ENCODE measurements at regions not wholly inside any gene's neighbourhood (a gene's known extent, or its start where the extent isn't known, plus 50 kb on each side); places are given as distances from the start of the nearest gene placed in this dataset.

- H3K27ac Mint-ChIP-seq (ENCODE audit: unreplicated experiment): peak overlapping the region; percentile 85
- TF ChIP-seq EZH2 (IDR thresholded peaks at IDR 0.05; ENCODE audit: insufficient read depth, low read length): no peak
- TF ChIP-seq, protein P1, sequence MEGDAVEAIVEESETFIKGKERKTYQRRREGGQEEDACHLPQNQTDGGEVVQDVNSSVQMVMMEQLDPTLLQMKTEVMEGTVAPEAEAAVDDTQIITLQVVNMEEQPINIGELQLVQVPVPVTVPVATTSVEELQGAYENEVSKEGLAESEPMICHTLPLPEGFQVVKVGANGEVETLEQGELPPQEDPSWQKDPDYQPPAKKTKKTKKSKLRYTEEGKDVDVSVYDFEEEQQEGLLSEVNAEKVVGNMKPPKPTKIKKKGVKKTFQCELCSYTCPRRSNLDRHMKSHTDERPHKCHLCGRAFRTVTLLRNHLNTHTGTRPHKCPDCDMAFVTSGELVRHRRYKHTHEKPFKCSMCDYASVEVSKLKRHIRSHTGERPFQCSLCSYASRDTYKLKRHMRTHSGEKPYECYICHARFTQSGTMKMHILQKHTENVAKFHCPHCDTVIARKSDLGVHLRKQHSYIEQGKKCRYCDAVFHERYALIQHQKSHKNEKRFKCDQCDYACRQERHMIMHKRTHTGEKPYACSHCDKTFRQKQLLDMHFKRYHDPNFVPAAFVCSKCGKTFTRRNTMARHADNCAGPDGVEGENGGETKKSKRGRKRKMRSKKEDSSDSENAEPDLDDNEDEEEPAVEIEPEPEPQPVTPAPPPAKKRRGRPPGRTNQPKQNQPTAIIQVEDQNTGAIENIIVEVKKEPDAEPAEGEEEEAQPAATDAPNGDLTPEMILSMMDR (IDR thresholded peaks at IDR 0.05; ENCODE audit: insufficient read depth, low read depth, low read length): no peak
- Histone ChIP-seq H3K4me3 (ENCODE audit: insufficient read depth, low read depth, low read length) (no peak overlapping the region), H3K4me1 (ENCODE audit: insufficient read depth, low read length) (peaks cover 11% of the 10 kb centered on the region), H3K27ac (ENCODE audit: low read depth, low read length) (peak overlapping the region; percentile 59), H2AFZ (ENCODE audit: low read depth, low read length) (peak overlapping the region; percentile 27), H3K9me3 (ENCODE audit: insufficient read depth, low read depth, low read length) (no peaks in the 10 kb centered on the region), H3K79me2 (ENCODE audit: insufficient read depth, low read length) (no peaks in the 10 kb centered on the region), H4K20me1 (ENCODE audit: insufficient read depth, low read length) (no peaks in the 10 kb centered on the region), H3K36me3 (ENCODE audit: insufficient read depth, low read length) (no peaks in the 10 kb centered on the region), H3K9ac (ENCODE audit: low read length) (no peak overlapping the region), H3K4me2 (ENCODE audit: low read length) (peak overlapping the region; percentile 20), H3K27me3 (ENCODE audit: insufficient read depth, low read length) (no peaks in the 10 kb centered on the region)
- no peaks in the 10 kb centered on the region for H3K27me3 Mint-ChIP-seq (ENCODE audit: low read depth, unreplicated experiment)
- peaks cover 3% of the 10 kb centered on the region for H3K9me3 Mint-ChIP-seq (ENCODE audit: unreplicated experiment)
- peaks cover 16% of the 10 kb centered on the region for H3K4me1 Mint-ChIP-seq (ENCODE audit: low read depth, unreplicated experiment)
- no peaks in the 10 kb centered on the region for H3K36me3 Mint-ChIP-seq (ENCODE audit: low read depth, unreplicated experiment)
- no peak for FAIRE-seq
- peak; percentile 79 for DNase-seq (ENCODE audit: low read depth)
- no peak overlapping the region for H3K4me3 Mint-ChIP-seq (ENCODE audit: unreplicated experiment)
Measured at GRCh38 chr7:20561908-20562307, 53.6 kb upstream of the ABCB5 start.

- H3K9me3 ChIP-seq (ENCODE audit: insufficient read depth, low read depth, low read length): no peaks in the 10 kb centered on the region
Measured at GRCh38 chr7:20562461-20562860, 53.0 kb upstream of the ABCB5 start.

More at GRCh38 chr7:20562461-20562860, 53.0 kb upstream of the ABCB5 start:
- H3K4me2 ChIP-seq (ENCODE audit: low read length): no peak overlapping the region
- no peak overlapping the region for H3K9ac ChIP-seq (ENCODE audit: low read length)
- no peak overlapping the region for H3K4me3 ChIP-seq (ENCODE audit: insufficient read depth, low read depth, low read length)
- H3K4me1 ChIP-seq (ENCODE audit: insufficient read depth, low read length): peaks cover 11% of the 10 kb centered on the region
- no peaks in the 10 kb centered on the region for H3K79me2 ChIP-seq (ENCODE audit: insufficient read depth, low read length)
- peaks cover 12% of the 10 kb centered on the region for H3K4me1 Mint-ChIP-seq (ENCODE audit: low read depth, unreplicated experiment)
- no peak for TF ChIP-seq EZH2 (IDR thresholded peaks at IDR 0.05; ENCODE audit: insufficient read depth, low read length)
- TF ChIP-seq, protein P1 (IDR thresholded peaks at IDR 0.05; ENCODE audit: insufficient read depth, low read depth, low read length): no peak
- H3K27ac ChIP-seq (ENCODE audit: low read depth, low read length): no peak overlapping the region
- no peaks in the 10 kb centered on the region for H3K36me3 ChIP-seq (ENCODE audit: insufficient read depth, low read length)
- peak overlapping the region; percentile 24 for H3K27ac Mint-ChIP-seq (ENCODE audit: unreplicated experiment)
- H2AFZ ChIP-seq (ENCODE audit: low read depth, low read length): peak overlapping the region; percentile 60
- H3K27me3 ChIP-seq (ENCODE audit: insufficient read depth, low read length): no peaks in the 10 kb centered on the region
- H3K4me3 Mint-ChIP-seq (ENCODE audit: unreplicated experiment): no peak overlapping the region
- no peaks in the 10 kb centered on the region for H3K27me3 Mint-ChIP-seq (ENCODE audit: low read depth, unreplicated experiment)
- H4K20me1 ChIP-seq (ENCODE audit: insufficient read depth, low read length): no peaks in the 10 kb centered on the region
- DNase-seq (ENCODE audit: low read depth): peak; percentile 31
- no peaks in the 10 kb centered on the region for H3K36me3 Mint-ChIP-seq (ENCODE audit: low read depth, unreplicated experiment)
- peaks cover 5% of the 10 kb centered on the region for H3K9me3 Mint-ChIP-seq (ENCODE audit: unreplicated experiment)
- FAIRE-seq: no peak

Data from astrocyte (in vitro differentiated cells and primary cell).